PFSK-1 (cell line): ENCODE measurements at regions not wholly inside any gene's neighbourhood (a gene's known extent, or its start where the extent isn't known, plus 50 kb on each side); places are given as distances from the start of the nearest gene placed in this dataset.

ENCODE experiments used
- FOXP2 ChIP-seq: optimal IDR thresholded peaks from 2 replicates; pipeline ENCODE3; 2011; ENCODE audit warnings: borderline replicate concordance, control low read depth, inconsistent platforms; ENCODE audit not compliant: insufficient read depth; ENCODE audit errors: extremely low read length, extremely low read depth
- POLR2AphosphoS5 ChIP-seq: IDR thresholded peaks from 2 replicates; pipeline ENCODE4 v1.6.1; 2012; ENCODE audit warnings: low read depth, mild to moderate bottlenecking, control low read depth, low read length, moderate library complexity
- SIN3A ChIP-seq: IDR thresholded peaks from 2 replicates; pipeline ENCODE4 v1.6.1; 2012; ENCODE audit warnings: mild to moderate bottlenecking, low read length, moderate library complexity, borderline replicate concordance; ENCODE audit not compliant: insufficient read depth
- TAF1 ChIP-seq: IDR thresholded peaks from 2 replicates; pipeline ENCODE4 v1.6.1; 2012; ENCODE audit warnings: low read length, control low read depth, borderline replicate concordance; ENCODE audit not compliant: insufficient read depth
- TF ChIP-seq, protein P1 (sequence below), 2 experiments: IDR thresholded peaks; 2 replicates each; pipeline versions ENCODE4 v1.6.1 to v1.8.0; 2011 to 2012; ENCODE audit warnings: low read depth in 2 of 2, low read length in 2 of 2, control low read depth in 1 of 2, inconsistent platforms in 1 of 2, mild to moderate bottlenecking in 1 of 2, moderate library complexity in 1 of 2; ENCODE audit not compliant: insufficient read depth in 1 of 2

DNA sequence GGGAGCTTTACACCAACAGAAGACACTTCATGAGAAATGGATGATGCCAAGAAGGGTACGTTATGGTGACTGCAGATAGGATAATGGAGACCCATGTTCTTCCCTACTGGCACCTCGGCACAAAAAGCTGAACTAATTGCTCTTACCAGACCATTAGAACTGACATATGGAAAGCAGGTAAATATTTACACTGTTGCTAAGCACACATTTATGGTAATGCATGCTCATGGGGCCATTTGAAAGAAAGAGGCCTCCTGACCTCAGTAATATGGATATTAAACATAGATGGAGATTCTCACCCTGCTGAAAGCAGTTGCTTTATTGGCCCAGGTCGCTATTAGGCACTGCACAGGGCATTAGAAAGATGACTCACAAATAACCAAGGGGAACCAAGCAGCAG, 1759.6 kb downstream of the C4orf33 start:
- TF ChIP-seq TAF1 (no peak), POLR2AphosphoS5 (no peak), FOXP2 (no peak), SIN3A (no peak)
- TF ChIP-seq, protein P1, sequence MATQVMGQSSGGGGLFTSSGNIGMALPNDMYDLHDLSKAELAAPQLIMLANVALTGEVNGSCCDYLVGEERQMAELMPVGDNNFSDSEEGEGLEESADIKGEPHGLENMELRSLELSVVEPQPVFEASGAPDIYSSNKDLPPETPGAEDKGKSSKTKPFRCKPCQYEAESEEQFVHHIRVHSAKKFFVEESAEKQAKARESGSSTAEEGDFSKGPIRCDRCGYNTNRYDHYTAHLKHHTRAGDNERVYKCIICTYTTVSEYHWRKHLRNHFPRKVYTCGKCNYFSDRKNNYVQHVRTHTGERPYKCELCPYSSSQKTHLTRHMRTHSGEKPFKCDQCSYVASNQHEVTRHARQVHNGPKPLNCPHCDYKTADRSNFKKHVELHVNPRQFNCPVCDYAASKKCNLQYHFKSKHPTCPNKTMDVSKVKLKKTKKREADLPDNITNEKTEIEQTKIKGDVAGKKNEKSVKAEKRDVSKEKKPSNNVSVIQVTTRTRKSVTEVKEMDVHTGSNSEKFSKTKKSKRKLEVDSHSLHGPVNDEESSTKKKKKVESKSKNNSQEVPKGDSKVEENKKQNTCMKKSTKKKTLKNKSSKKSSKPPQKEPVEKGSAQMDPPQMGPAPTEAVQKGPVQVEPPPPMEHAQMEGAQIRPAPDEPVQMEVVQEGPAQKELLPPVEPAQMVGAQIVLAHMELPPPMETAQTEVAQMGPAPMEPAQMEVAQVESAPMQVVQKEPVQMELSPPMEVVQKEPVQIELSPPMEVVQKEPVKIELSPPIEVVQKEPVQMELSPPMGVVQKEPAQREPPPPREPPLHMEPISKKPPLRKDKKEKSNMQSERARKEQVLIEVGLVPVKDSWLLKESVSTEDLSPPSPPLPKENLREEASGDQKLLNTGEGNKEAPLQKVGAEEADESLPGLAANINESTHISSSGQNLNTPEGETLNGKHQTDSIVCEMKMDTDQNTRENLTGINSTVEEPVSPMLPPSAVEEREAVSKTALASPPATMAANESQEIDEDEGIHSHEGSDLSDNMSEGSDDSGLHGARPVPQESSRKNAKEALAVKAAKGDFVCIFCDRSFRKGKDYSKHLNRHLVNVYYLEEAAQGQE (IDR thresholded peaks at IDR 0.05; ENCODE audit: insufficient read depth in 1 of 2, low read depth in 2 of 2, low read length in 2 of 2), result no peak

DNA sequence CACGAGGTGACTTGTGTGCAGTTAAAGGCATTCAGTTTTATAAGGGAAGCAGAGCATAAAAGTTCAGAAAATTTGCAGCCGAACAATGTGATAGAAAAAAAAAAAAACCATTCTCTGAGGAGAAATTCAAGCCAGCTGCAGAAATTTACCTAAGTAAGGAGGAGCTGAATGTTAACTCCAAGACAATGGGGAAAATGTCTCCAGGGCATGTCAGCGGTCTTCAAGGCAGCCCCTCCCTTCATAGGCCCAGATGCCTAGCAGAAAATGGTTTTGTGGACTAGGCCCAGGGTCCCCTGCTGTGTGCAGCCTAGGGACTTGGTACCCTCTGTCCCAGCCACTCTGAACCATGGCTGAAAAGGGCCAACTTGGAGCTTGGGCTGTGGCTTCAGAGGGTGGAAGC, 1764.0 kb downstream of the C4orf33 start:
- TF ChIP-seq, protein P1 (IDR thresholded peaks at IDR 0.05; ENCODE audit: insufficient read depth in 1 of 2, low read depth in 2 of 2, low read length in 2 of 2), result no peak
- TF ChIP-seq SIN3A (no peak), POLR2AphosphoS5 (no peak)

- TF ChIP-seq POLR2AphosphoS5, result no peak
- TF ChIP-seq TAF1, result no peak
- TF ChIP-seq SIN3A, result no peak
- TF ChIP-seq, protein P1 (IDR thresholded peaks at IDR 0.05; ENCODE audit: insufficient read depth in 1 of 2, low read depth in 2 of 2, low read length in 2 of 2), result no peak
- no peak for TF ChIP-seq FOXP2
Observed at GRCh38 chr4:130896920-130897319, 1801.0 kb downstream of the C4orf33 start.

DNA sequence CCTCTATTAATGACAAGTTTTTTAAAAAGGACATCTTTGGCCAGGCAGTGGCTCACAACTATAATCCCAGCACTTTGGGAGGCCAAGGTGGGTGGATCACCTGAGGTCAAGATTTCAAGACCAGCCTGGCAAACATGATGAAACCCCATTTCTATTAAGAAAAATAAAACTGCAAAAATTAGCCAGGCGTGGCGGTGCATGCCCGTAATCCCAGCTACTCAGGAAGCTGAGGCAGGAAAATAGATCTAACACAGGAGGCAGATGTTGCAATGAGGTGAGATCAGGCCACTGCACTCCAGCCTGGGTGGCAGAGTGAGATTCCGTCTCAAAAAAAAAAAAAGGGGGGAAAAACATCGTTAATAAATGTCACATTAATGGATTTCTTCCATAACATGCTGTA, 1805.4 kb downstream of the C4orf33 start:
- TF ChIP-seq, protein P1 (IDR thresholded peaks at IDR 0.05; ENCODE audit: insufficient read depth in 1 of 2, low read depth in 2 of 2, low read length in 2 of 2), result no peak
- TF ChIP-seq FOXP2 (no peak), SIN3A (no peak), POLR2AphosphoS5 (no peak), TAF1 (no peak)

DNA sequence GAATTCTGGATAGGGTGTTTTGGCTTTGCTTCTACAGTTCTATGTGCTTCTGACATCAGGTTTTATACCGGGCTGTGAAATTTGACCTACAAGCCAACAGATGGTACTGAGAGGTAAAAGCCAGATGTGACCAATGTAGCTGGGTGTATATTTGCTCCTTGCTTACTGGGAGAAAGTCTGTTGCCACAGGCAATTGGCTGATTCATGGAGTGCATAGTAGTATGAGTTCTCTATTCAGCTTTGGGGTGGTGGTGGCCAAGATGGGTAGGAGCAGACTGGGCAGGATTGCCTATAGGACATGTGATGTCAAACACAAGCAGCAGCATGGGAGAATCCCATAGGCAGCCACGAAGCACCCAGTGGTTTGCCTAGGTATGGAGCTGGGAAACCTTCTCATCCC, 1827.0 kb downstream of the C4orf33 start:
- TF ChIP-seq TAF1, result no peak
- TF ChIP-seq POLR2AphosphoS5, result no peak
- TF ChIP-seq, protein P1 (IDR thresholded peaks at IDR 0.05; ENCODE audit: insufficient read depth in 1 of 2, low read depth in 2 of 2, low read length in 2 of 2), result no peak
- TF ChIP-seq SIN3A, result no peak
- no peak for TF ChIP-seq FOXP2
